Stromal cell of bone marrow (primary cell): ENCODE measurements at regions not wholly inside any gene's neighbourhood (a gene's known extent, or its start where the extent isn't known, plus 50 kb on each side); places are given as distances from the start of the nearest gene placed in this dataset.

ENCODE experiments used
- DNase-seq: peaks from one replicate; pipeline ENCODE4 v3.0.0-alpha.2; 2012; ENCODE audit warnings: low read depth

DNA sequence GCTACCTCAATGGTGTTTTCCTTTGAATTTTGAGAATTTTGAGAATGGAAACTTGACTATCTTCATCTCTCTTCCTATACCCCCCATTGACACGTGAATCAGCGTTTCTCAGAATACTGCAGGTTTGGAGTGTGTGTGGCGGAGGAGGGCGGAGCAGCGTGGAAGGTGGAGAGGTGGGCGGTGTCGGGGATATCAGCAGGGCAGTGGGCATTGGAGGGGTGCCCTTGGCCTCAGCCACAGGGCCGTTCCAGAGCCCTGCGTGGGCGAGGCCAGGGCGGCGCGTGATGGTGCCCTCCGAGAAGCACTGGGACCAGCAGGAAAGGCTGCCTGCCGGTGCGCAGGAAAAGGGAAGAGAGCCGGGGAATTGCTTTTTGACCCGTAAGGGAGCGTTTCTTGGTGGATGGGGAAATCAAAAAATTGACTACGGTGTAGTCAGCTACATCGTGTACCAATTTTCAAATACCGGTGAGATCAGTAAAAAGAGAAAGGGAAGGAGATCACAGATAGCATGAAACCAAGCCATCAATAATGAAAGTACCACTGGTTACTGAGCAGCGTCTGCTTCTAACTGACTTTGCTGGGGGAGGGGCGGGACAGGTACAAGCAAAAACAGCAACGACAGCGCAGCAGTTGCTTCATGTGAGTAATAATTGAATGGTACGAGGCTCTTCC lies 82.7 kb upstream of the DUSP22 start:
- no peak for DNase-seq

GRCh38 chr6:210104-210456 lies 82.2 kb upstream of the DUSP22 start:
- DNase-seq = no peak

GRCh38 chr6:210778-211374 lies 81.4 kb upstream of the DUSP22 start:
- no peak for DNase-seq

DNA sequence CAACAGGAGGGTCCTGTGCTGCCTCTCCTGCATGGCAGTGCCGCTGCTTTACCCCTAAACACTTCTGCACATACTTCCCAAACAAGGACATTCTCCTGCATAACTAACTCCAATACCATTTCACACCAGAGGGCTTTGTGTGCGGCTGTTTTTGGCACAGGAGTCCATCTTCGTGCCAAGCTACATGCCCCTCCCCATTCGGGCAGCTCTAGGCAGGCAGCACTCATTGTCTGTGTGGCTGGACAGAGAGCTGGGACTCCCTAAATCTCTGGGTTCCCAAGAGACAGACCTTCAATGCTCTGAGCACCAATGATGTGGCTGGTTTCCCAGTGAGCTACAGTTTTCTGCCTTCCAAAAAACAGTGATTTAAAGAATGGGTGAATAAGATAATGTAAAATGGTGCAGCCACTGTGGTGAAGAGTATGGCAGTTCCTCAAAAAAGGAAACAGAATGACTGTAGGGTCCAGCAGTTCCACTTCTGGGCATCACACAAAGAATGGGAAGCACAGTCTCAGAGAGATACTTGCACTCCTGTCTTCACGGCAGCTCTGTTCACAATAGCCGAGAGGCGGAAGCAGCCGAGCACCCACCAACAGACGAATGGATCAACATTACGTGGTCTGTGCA lies 80.3 kb upstream of the DUSP22 start:
- no peak for DNase-seq

GRCh38 chr6:213284-213683 lies 79.0 kb upstream of the DUSP22 start:
- no peak for DNase-seq

- no peak for DNase-seq
These were observed 77.9 kb upstream of the DUSP22 start for GRCh38 chr6:214428-214827.

- DNase-seq = no peak
These were observed 76.8 kb upstream of the DUSP22 start for GRCh38 chr6:215335-216034.

DNA sequence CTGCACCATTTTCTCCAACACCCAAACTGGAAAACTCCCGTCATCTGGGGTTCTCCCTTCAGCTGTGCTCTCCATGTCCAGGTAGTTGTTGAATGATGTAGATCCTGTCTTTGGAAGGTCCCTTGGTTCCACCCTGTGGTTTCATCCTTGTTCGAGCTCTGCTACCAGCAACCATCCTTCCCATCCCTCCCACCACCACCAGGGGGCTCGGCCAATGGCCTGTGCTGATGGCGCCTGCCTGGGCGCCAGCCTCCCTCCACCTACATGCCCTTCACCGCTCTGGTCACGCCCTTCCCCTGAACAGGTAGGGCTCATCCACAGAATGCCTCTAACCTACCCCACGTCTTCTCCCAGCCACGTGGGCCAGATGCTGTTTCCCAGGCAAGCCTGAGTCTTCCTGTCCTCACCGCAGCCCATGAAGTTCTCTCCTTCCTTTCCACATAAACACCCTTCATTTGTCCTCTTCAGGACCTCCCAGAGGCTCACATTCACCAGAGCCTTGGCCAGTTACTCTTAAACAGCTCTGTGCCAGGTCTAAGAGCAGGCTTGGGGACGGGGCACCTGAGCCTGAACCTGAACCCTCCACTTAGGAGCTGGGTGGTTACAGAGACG lies 75.1 kb upstream of the DUSP22 start:
- DNase-seq = no peak

DNA sequence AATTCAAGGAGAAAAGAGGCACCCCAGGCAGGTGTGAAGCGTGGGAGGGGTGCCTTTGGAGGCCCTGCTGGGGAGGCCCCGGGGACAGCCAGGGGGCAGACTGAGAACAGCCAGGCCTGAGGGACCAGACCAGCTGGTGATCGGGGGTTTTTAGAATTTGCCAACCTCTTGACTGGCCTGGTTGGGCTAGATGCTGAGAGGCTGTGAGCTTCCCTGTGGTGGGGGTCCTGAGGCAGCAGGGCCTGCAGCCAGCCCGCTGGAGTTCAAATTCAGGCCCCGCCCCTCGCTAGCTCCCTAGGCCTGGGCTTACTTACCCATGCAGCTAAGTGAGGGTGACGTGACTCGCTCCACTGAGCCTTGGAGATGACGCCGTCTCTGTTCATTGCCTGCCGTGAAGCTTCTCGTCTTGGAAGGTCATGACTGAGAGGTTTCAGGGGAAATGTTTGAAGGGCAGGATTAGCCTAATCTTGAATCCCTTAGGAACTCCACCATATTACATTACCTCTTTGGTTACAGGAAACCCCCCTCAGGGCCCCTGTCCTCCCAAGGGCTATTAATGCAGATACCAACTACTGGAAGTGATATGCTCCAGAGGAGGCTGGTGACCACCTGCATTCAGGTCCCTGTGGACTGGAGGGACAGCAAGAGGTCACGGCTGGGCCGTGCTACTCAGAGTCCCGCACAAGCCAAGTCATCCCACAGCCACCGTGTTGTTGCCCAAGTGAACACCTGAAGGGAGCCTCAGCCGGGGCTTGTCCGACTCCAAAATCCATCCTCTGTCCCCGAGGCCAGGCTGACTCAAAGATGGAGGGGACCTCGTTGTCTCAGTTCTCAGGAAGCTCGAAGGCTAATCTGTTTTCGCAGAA lies 73.9 kb upstream of the DUSP22 start:
- DNase-seq = no peak

DNA sequence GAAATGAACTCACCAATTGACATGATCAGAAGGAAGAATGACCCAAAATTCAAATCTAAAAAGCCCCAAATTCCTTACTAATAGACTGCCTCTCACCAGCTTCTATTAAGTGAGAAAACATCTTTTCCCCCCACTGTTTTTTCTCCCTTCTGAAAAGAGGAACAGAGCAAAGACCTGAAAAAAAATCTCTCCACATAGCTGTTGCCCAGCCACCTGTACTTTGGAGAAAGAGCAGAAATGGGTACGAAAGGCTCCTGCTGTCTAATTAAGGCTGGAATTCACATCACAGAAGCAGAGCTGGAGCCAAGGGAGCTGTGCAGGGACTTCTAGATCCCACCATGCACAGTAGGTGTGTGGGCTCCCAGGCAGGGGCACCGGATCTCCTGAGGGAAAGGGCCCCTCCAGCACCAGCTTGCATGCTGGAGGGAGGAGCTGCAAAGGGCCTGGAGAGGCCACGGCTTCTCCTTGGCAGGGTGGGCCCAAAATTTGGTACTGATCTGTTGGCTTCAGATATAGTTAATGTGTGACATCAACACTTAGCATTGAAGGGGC lies 73.2 kb upstream of the DUSP22 start:
- DNase-seq = no peak

GRCh38 chr6:219641-220198 lies 72.6 kb upstream of the DUSP22 start:
- DNase-seq = no peak

- no peak for DNase-seq
These were observed 72.0 kb upstream of the DUSP22 start for GRCh38 chr6:220312-220711.

DNA sequence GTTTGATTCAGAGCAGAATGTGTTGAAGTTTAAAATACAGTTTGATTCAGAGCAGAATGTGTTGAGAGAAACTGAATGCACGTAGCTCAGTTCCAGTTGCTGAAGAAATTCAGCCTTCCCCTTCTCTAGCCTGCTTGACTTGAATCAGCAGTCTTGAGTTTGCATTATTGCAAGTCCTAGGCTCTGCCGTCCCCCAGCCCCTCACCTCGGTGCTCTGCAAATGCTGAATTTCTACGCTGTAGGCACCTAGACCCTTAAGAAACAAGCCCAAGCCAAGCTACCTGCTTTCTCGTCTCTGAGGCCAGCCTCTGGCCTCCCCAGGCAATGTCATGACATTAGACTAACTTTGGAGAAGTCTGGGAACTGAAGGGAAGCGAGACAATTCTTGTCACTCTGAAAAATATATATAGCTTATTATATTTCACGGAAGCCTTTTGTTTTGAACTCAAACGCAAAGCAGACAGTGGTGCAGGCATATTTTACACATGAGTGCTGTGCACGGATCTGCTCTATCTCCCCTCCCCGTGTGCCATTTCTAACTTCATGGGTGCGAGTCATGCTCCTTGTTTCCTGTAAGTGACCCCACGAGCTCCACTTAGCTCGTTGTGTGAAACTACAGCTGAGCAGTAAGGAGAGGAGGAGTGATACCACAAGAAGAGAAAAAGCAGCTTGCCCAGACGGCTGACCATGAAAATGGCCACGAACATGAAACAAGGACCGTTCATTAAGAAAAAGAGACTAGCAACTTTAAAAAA lies 71.4 kb upstream of the DUSP22 start:
- no peak for DNase-seq

GRCh38 chr6:221531-222349 lies 70.5 kb upstream of the DUSP22 start:
- no peak for DNase-seq

DNA sequence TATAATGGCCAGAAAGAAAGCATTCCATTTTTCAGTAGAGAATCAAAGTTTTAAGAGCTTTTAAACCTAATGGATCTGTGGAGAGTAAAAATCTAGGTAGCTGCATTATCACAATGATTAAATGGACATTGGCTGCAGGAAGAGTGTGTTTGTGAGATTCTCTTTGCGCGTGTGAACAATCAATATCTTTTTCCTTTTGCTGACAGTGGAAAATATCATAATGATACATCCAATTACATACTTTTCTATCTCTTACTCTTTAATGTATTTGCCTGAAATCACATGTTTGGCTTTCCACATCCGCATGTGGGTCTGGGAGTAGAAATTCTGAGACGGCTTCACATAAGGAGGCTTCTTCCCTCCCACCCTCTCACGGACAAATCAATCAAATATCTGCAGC lies 69.8 kb upstream of the DUSP22 start:
- DNase-seq = no peak

GRCh38 chr6:223136-223535 lies 69.2 kb upstream of the DUSP22 start:
- no peak for DNase-seq

DNA sequence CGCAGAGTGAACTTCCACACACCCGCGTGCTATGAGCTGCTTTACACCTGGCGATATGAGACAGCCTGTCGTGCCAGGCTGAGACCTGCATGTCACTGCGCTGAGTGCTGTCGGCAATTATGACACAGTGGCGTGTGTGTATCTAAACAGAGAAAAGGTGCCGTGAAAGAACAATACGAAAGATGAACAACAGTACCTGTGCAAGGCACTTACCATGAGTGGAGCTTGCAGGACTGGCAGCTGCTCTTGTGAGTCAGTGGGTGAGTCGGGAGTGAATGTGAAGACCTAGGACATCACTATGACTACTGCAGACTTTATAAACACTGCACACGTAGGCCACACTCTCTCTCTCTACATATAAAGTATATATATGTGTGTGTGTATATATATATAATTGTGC lies 68.5 kb upstream of the DUSP22 start:
- DNase-seq = no peak

DNA sequence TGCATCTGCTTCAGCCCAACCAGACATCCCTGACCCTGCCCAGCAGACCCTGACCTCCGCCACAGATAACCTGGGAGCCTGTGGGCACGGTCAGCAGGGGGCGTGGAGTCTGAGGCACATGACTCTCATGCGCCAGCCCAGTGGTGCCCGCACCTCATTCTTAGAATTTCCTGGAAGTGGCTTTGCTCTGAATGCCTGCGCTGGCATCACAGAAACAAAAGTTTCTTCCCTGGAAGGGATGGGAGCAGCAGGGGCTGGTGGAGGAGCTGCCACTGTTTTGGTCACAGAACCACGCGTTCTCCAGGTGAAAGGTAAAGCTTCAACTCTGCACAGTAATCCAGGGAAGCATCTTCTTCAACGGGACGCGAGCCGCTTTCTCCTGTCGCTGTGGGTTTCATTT lies 67.9 kb upstream of the DUSP22 start:
- no peak for DNase-seq

GRCh38 chr6:225121-225721 lies 67.1 kb upstream of the DUSP22 start:
- no peak for DNase-seq
